IMR-90 (cell line): ENCODE measurements at regions not wholly inside any gene's neighbourhood (a gene's known extent, or its start where the extent isn't known, plus 50 kb on each side); places are given as distances from the start of the nearest gene placed in this dataset.

Source experiments
- ATAC-seq: fragments of 200-7000 bp; cut with Tn5 transposase; 2 replicates; pipeline ENCODE4 v1.9.1; 2020; ENCODE audit warnings: low read depth, mild to moderate bottlenecking, moderate library complexity
- BruUV-seq: library from RNA; stranded (reverse); fragments of 400-500 nt; replicated peaks from 2 replicates; lab custom pipeline; 2021; lab: Mats Ljungman, UMichigan
- CTCF ChIA-PET: fragments of 300-600 bp; formaldehyde crosslinking; extraction: SDS; loops from one replicate; lab custom pipeline; 2021; ENCODE audit warnings: antibody characterized with exemption; lab: Yijun Ruan, JAX
- POLR2A ChIA-PET: fragments of 300-600 bp; sonication (Branson Sonifier 250); formaldehyde crosslinking; loops from one replicate; lab custom pipeline; 2022; ENCODE audit warnings: antibody characterized with exemption; ENCODE audit not compliant: unreplicated experiment; lab: Charles Lee
- DNase-seq: peaks from one replicate; pipeline ENCODE4 v3.0.0; 2013
- H2AFZ ChIP-seq: replicated peaks from 2 replicates; pipeline ENCODE3; 2013; ENCODE audit warnings: low read length, mild to moderate bottlenecking; ENCODE audit not compliant: poor library complexity
- H2AK5ac ChIP-seq: 2 replicates; pipeline ENCODE4 v1.6.1; 2013; ENCODE audit warnings: low read depth, low read length, inconsistent platforms
- H2AK9ac ChIP-seq: replicated peaks from 2 replicates; pipeline ENCODE3; 2013; ENCODE audit warnings: mild to moderate bottlenecking, low read depth, low read length, moderate library complexity; ENCODE audit not compliant: poor library complexity
- H2BK120ac ChIP-seq: 2 replicates; pipeline ENCODE4 v1.6.1; 2013; ENCODE audit warnings: low read depth, low read length, inconsistent platforms
- H2BK15ac ChIP-seq: 3 replicates; pipeline ENCODE4 v1.6.1; 2013; ENCODE audit warnings: low read depth, low read length, inconsistent platforms
- H2BK20ac ChIP-seq: 2 replicates; pipeline ENCODE4 v1.6.1; 2013; ENCODE audit warnings: low read depth, mild to moderate bottlenecking, inconsistent platforms, low read length, moderate library complexity
- H2BK5ac ChIP-seq: 2 replicates; pipeline ENCODE4 v1.6.1; 2013; ENCODE audit warnings: mild to moderate bottlenecking, low read depth, low read length, inconsistent platforms; ENCODE audit not compliant: poor library complexity, severe bottlenecking
- H3K14ac ChIP-seq: replicated peaks from 2 replicates; pipeline ENCODE4 v1.6.1; 2013; ENCODE audit warnings: low read depth, low read length, inconsistent platforms
- H3K18ac ChIP-seq: 2 replicates; pipeline ENCODE4 v1.6.1; 2013; ENCODE audit warnings: low read depth, low read length, control low read depth
- H3K23ac ChIP-seq: 2 replicates; pipeline ENCODE4 v1.6.1; 2013; ENCODE audit warnings: low read depth, low read length, inconsistent platforms
- H3K27ac ChIP-seq: 2 replicates; pipeline ENCODE4 v1.5.1; 2013; ENCODE audit warnings: mild to moderate bottlenecking, control low read depth, low read length; ENCODE audit not compliant: insufficient read depth
- H3K27me3 ChIP-seq: 2 replicates; pipeline ENCODE4 v1.6.1; 2013; ENCODE audit warnings: low read length; ENCODE audit not compliant: control insufficient read depth, insufficient read depth
- H3K36me3 ChIP-seq: 2 replicates; pipeline ENCODE4 v1.6.1; 2013; ENCODE audit warnings: low read length, mixed read lengths; ENCODE audit not compliant: control insufficient read depth, insufficient read depth
- H3K4ac ChIP-seq: 2 replicates; pipeline ENCODE4 v1.6.1; 2013; ENCODE audit warnings: low read depth, low read length, inconsistent platforms
- H3K4me1 ChIP-seq: 2 replicates; pipeline ENCODE4 v1.6.1; 2013; ENCODE audit warnings: low read length, mixed read lengths; ENCODE audit not compliant: control insufficient read depth, insufficient read depth
- H3K4me2 ChIP-seq: 2 replicates; pipeline ENCODE4 v1.6.1; 2013; ENCODE audit warnings: low read depth, mild to moderate bottlenecking, control low read depth, low read length, moderate library complexity
- H3K4me3 ChIP-seq: 2 replicates; pipeline ENCODE4 v1.5.1; 2013; ENCODE audit warnings: low read depth, mild to moderate bottlenecking, control low read depth, low read length, moderate library complexity; ENCODE audit not compliant: insufficient read depth
- H3K56ac ChIP-seq: 2 replicates; pipeline ENCODE4 v1.6.1; 2013; ENCODE audit warnings: low read length, inconsistent platforms; ENCODE audit not compliant: insufficient read depth; ENCODE audit errors: extremely low read depth
- H3K79me1 ChIP-seq, 2 experiments: 2 replicates each; pipeline ENCODE4 v1.6.1; 2013; ENCODE audit warnings: low read length in 2 of 2, inconsistent platforms in 1 of 2, low read depth in 1 of 2
- H3K9ac ChIP-seq: 2 replicates; pipeline ENCODE4 v1.6.1; 2013; ENCODE audit warnings: low read depth, low read length, control low read depth
- H3K9me1 ChIP-seq: 2 replicates; pipeline ENCODE4 v1.6.1; 2013; ENCODE audit warnings: low read length, inconsistent platforms; ENCODE audit not compliant: insufficient read depth
- H3K9me3 ChIP-seq: 2 replicates; pipeline ENCODE4 v1.6.1; 2013; ENCODE audit warnings: low read length; ENCODE audit not compliant: control insufficient read depth, insufficient read depth
- H4K20me1 ChIP-seq: 2 replicates; pipeline ENCODE4 v1.6.1; 2013; ENCODE audit warnings: low read length, inconsistent platforms; ENCODE audit not compliant: insufficient read depth
- H4K5ac ChIP-seq: 2 replicates; pipeline ENCODE4 v1.6.1; 2013; ENCODE audit warnings: mild to moderate bottlenecking, low read depth, low read length, control low read depth
- H4K8ac ChIP-seq, 2 experiments: 2 replicates each; pipeline ENCODE4 v1.6.1; 2013; ENCODE audit warnings: low read depth in 2 of 2, low read length in 2 of 2, control low read depth in 1 of 2, inconsistent platforms in 1 of 2
- H4K91ac ChIP-seq: 2 replicates; pipeline ENCODE4 v1.6.1; 2013; ENCODE audit warnings: low read depth, low read length, inconsistent platforms; ENCODE audit not compliant: insufficient read depth
- BHLHE40 ChIP-seq: fragments of 150-350 bp; IDR thresholded peaks from 2 replicates; pipeline ENCODE4 v1.6.1; 2016; ENCODE audit warnings: mild to moderate bottlenecking, low read depth, low read length
- CEBPB ChIP-seq: IDR thresholded peaks from 2 replicates; pipeline ENCODE4 v1.6.1; 2012; ENCODE audit warnings: low read depth, low read length, improper control_type of control experiment
- CHD1 ChIP-seq: IDR thresholded peaks from 2 replicates; pipeline ENCODE4 v1.6.1; 2012; ENCODE audit warnings: low read depth, low read length, improper control_type of control experiment
- CTCF ChIP-seq: conservative IDR thresholded peaks from 2 replicates; pipeline ENCODE4 v1.5.1; 2012; ENCODE audit warnings: mild to moderate bottlenecking, low read depth, low read length, improper control_type of control experiment
- ELK1 ChIP-seq: fragments of 150-350 bp; IDR thresholded peaks from 2 replicates; pipeline ENCODE4 v1.6.1; 2016; ENCODE audit warnings: low read depth, mild to moderate bottlenecking, low read length, moderate library complexity, borderline replicate concordance
- FOS ChIP-seq: fragments of 150-350 bp; IDR thresholded peaks from 2 replicates; pipeline ENCODE4 v1.6.1; 2016; ENCODE audit warnings: low read depth, low read length
- MAFK ChIP-seq: IDR thresholded peaks from 2 replicates; pipeline ENCODE4 v1.6.1; 2012; ENCODE audit warnings: low read depth, low read length, improper control_type of control experiment
- MAZ ChIP-seq: IDR thresholded peaks from 2 replicates; pipeline ENCODE4 v1.6.1; 2012; ENCODE audit warnings: low read depth, mild to moderate bottlenecking, low read length, improper control_type of control experiment, moderate library complexity, borderline replicate concordance
- MXI1 ChIP-seq: IDR thresholded peaks from 2 replicates; pipeline ENCODE4 v1.6.1; 2012; ENCODE audit warnings: low read depth, mild to moderate bottlenecking, low read length, moderate library complexity, borderline replicate concordance
- RAD21 ChIP-seq: IDR thresholded peaks from 2 replicates; pipeline ENCODE4 v1.6.1; 2012; ENCODE audit warnings: low read length, improper control_type of control experiment
- RCOR1 ChIP-seq: IDR thresholded peaks from 2 replicates; pipeline ENCODE4 v1.6.1; 2012; ENCODE audit warnings: mild to moderate bottlenecking, low read length, improper control_type of control experiment; ENCODE audit not compliant: insufficient replicate concordance
- USF2 ChIP-seq: fragments of 150-350 bp; IDR thresholded peaks from 2 replicates; pipeline ENCODE4 v1.6.1; 2017; ENCODE audit warnings: mild to moderate bottlenecking, antibody characterized with exemption, low read length, low read depth
- WGBS, 2 experiments: methylation state at CpG; one replicate each; pipeline versions ENCODE4 v1.1.5 to v1.1.7; 2013; ENCODE audit warnings: missing lambda C conversion rate in 2 of 2; ENCODE audit not compliant: insufficient read length in 1 of 2; ENCODE audit errors: extremely low coverage in 2 of 2; 5-methylcytosine and 5-hydroxymethylcytosine counted together
- dilution Hi-C: fragments of 300-500 bp; cut with HindIII; formaldehyde crosslinking; loops from one replicate; pipeline ENCODE4 v1.14.3; 2018; ENCODE audit warnings: low sequenced_read_pairs; ENCODE audit not compliant: unreplicated experiment
- in situ Hi-C: fragments of 300-500 bp; cut with MboI; formaldehyde crosslinking; loops from 3 replicates; pipeline ENCODE4 v1.14.3; 2019; ENCODE audit warnings: low sequenced_read_pairs, inconsistent platforms, mixed read lengths
- intact Hi-C: fragments of 100-400 bp; cut with micrococcal nuclease; formaldehyde crosslinking; loops from 2 replicates; pipeline ENCODE4 v1.10.0; 2022

- Histone ChIP-seq H4K8ac (no peak overlapping the region), H2BK5ac (no peak overlapping the region), H4K20me1 (no peaks in the 10 kb centered on the region), H3K4ac (no peak overlapping the region), H3K14ac (no peak overlapping the region), H2AK9ac (no peak overlapping the region), H3K36me3 (no peaks in the 10 kb centered on the region), H2AK5ac (no peak overlapping the region), H3K18ac (no peak overlapping the region), H2BK20ac (no peak overlapping the region), H3K4me3 (no peak overlapping the region), H3K4me1 (no peaks in the 10 kb centered on the region), H2BK120ac (no peak overlapping the region), H3K23ac (no peak overlapping the region), H4K5ac (no peak overlapping the region), H3K79me1 (no peaks in the 10 kb centered on the region), H4K91ac (no peak overlapping the region), H2AFZ (no peak overlapping the region), H2BK15ac (no peak overlapping the region), H3K56ac (no peak overlapping the region), H3K27me3 (peaks cover 8% of the 10 kb centered on the region; the same call in 1 of the 2 replicates), H3K9me3 (no peaks in the 10 kb centered on the region), H3K9ac (no peak overlapping the region), H3K27ac (no peak overlapping the region), H3K4me2 (no peak overlapping the region), H3K9me1 (no peaks in the 10 kb centered on the region)
- WGBS, 2 experiments: 68% methylated on average over 7 of the region's 19 CpGs; no CpG with 5 or more reads in 1 of the 2 experiments
- POLR2A ChIA-PET: no interaction called here
- dilution Hi-C loops: no loop called here
- ATAC-seq (no peak), DNase-seq (no peak)
- in situ Hi-C loops: no loop called here
- TF ChIP-seq MAZ (no peak), BHLHE40 (no peak), CTCF (no peak), CEBPB (no peak), CHD1 (no peak), RCOR1 (no peak), RAD21 (no peak), MXI1 (no peak), MAFK (no peak), ELK1 (no peak), USF2 (no peak), FOS (no peak)
- BruUV-seq: no TSS peak
- CTCF ChIA-PET: no interaction called here
- intact Hi-C loops: no loop called here
These were observed 482.8 kb upstream of the SULF2 start for GRCh38 chr20:48267860-48268633.
